WTC11 (cell line): ENCODE measurements at regions not wholly inside any gene's neighbourhood (a gene's known extent, or its start where the extent isn't known, plus 50 kb on each side); places are given as distances from the start of the nearest gene placed in this dataset.

ENCODE experiments used
- ATF3 ChIP-seq: sonication (generic); formaldehyde crosslinking; conservative IDR thresholded peaks from 2 replicates; pipeline ENCODE4 v1.8.1; 2022; ENCODE audit warnings: mild to moderate bottlenecking, missing genetic modification reagents
- GABPB1 ChIP-seq: sonication (generic); formaldehyde crosslinking; IDR thresholded peaks from 2 replicates; pipeline ENCODE4 v1.8.1; 2023; ENCODE audit warnings: mild to moderate bottlenecking, missing genetic modification reagents
- IRF1 ChIP-seq: sonication (generic); formaldehyde crosslinking; IDR thresholded peaks from 2 replicates; pipeline ENCODE4 v1.8.0; 2023; ENCODE audit warnings: missing genetic modification reagents
- JUN ChIP-seq: sonication (generic); formaldehyde crosslinking; IDR thresholded peaks from 2 replicates; pipeline ENCODE4 v1.8.0; 2023; ENCODE audit warnings: mild to moderate bottlenecking, missing genetic modification reagents
- MAX ChIP-seq: sonication (generic); formaldehyde crosslinking; IDR thresholded peaks from 2 replicates; pipeline ENCODE4 v1.8.0; 2022; ENCODE audit warnings: mild to moderate bottlenecking, missing genetic modification reagents
- NR3C1 ChIP-seq: sonication (generic); formaldehyde crosslinking; conservative IDR thresholded peaks from 2 replicates; pipeline ENCODE4 v1.8.1; 2023; ENCODE audit warnings: low read depth, mild to moderate bottlenecking, missing genetic modification reagents
- PRDM15 ChIP-seq: sonication (generic); formaldehyde crosslinking; IDR thresholded peaks from 2 replicates; pipeline ENCODE4 v1.8.0; 2022; ENCODE audit warnings: missing genetic modification reagents
- SMAD3 ChIP-seq: sonication (generic); formaldehyde crosslinking; IDR thresholded peaks from 2 replicates; pipeline ENCODE4 v1.8.0; 2022; ENCODE audit warnings: missing genetic modification reagents, mild to moderate bottlenecking, borderline replicate concordance
- SMAD4 ChIP-seq: sonication (generic); formaldehyde crosslinking; IDR thresholded peaks from 2 replicates; pipeline ENCODE4 v1.8.0; 2022; ENCODE audit warnings: mild to moderate bottlenecking, missing genetic modification reagents
- SP1 ChIP-seq: sonication (generic); formaldehyde crosslinking; conservative IDR thresholded peaks from 2 replicates; pipeline ENCODE4 v1.8.1; 2022; ENCODE audit warnings: missing genetic modification reagents
- TCF7 ChIP-seq: sonication (generic); formaldehyde crosslinking; IDR thresholded peaks from 2 replicates; pipeline ENCODE4 v1.8.0; 2022; ENCODE audit warnings: mild to moderate bottlenecking, low read depth, missing genetic modification reagents, moderate library complexity
- TEAD1 ChIP-seq: sonication (generic); formaldehyde crosslinking; IDR thresholded peaks from 2 replicates; pipeline ENCODE4 v1.8.0; 2022; ENCODE audit warnings: mild to moderate bottlenecking, missing genetic modification reagents
- TP53 ChIP-seq: sonication (generic); formaldehyde crosslinking; IDR thresholded peaks from 2 replicates; pipeline ENCODE4 v1.8.1; 2023; ENCODE audit warnings: mild to moderate bottlenecking, missing genetic modification reagents
- TF ChIP-seq, protein P1 (sequence below): fragments of 200-600 bp; IDR thresholded peaks from 2 replicates; pipeline ENCODE4 v1.8.0; 2022; ENCODE audit warnings: antibody characterized with exemption

- TF ChIP-seq, protein P1, sequence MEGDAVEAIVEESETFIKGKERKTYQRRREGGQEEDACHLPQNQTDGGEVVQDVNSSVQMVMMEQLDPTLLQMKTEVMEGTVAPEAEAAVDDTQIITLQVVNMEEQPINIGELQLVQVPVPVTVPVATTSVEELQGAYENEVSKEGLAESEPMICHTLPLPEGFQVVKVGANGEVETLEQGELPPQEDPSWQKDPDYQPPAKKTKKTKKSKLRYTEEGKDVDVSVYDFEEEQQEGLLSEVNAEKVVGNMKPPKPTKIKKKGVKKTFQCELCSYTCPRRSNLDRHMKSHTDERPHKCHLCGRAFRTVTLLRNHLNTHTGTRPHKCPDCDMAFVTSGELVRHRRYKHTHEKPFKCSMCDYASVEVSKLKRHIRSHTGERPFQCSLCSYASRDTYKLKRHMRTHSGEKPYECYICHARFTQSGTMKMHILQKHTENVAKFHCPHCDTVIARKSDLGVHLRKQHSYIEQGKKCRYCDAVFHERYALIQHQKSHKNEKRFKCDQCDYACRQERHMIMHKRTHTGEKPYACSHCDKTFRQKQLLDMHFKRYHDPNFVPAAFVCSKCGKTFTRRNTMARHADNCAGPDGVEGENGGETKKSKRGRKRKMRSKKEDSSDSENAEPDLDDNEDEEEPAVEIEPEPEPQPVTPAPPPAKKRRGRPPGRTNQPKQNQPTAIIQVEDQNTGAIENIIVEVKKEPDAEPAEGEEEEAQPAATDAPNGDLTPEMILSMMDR, result no peak
- TF ChIP-seq TCF7 (no peak), GABPB1 (no peak), TP53 (CRISPR knock-in tag) (no peak), JUN (CRISPR knock-in tag) (no peak), SP1 (CRISPR knock-in tag) (no peak), PRDM15 (CRISPR knock-in tag) (no peak), MAX (CRISPR knock-in tag) (no peak), ATF3 (CRISPR knock-in tag) (no peak), TEAD1 (CRISPR knock-in tag) (no peak), SMAD4 (CRISPR knock-in tag) (no peak), IRF1 (no peak), NR3C1 (CRISPR knock-in tag) (no peak), SMAD3 (no peak)
Observed at GRCh38 chr13:110824702-110825300, 90.1 kb downstream of the ANKRD10 start.
